ENCODE measurements at regions not wholly inside any gene's neighbourhood (a gene's known extent, or its start where the extent isn't known, plus 50 kb on each side); places are given as distances from the start of the nearest gene placed in this dataset.

DNA sequence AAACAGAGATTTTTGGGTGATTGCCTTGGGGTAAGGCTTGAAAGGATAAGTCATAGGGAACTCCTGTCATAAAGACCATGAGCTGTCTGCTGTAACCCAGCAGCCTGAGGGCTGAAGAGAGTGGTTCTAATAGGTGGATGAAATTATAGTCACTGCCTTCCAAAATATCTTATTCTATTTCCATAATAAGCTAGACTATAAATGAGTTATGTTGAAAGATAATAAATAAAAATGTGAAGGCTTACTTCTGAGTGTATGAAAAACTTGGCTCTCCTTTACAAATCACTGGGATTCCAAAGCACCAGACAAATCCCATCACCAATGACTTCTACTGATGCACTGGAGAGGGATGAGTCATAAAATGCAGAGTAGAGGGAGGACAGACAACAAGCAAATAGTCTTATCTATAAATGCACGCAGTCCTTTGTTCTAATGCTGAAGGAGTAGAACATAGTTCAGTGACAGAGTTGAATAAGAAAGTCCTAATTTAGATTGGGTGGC lies 775.0 kb upstream of the LRRC4C start:
- TF ChIP-seq, protein P1, sequence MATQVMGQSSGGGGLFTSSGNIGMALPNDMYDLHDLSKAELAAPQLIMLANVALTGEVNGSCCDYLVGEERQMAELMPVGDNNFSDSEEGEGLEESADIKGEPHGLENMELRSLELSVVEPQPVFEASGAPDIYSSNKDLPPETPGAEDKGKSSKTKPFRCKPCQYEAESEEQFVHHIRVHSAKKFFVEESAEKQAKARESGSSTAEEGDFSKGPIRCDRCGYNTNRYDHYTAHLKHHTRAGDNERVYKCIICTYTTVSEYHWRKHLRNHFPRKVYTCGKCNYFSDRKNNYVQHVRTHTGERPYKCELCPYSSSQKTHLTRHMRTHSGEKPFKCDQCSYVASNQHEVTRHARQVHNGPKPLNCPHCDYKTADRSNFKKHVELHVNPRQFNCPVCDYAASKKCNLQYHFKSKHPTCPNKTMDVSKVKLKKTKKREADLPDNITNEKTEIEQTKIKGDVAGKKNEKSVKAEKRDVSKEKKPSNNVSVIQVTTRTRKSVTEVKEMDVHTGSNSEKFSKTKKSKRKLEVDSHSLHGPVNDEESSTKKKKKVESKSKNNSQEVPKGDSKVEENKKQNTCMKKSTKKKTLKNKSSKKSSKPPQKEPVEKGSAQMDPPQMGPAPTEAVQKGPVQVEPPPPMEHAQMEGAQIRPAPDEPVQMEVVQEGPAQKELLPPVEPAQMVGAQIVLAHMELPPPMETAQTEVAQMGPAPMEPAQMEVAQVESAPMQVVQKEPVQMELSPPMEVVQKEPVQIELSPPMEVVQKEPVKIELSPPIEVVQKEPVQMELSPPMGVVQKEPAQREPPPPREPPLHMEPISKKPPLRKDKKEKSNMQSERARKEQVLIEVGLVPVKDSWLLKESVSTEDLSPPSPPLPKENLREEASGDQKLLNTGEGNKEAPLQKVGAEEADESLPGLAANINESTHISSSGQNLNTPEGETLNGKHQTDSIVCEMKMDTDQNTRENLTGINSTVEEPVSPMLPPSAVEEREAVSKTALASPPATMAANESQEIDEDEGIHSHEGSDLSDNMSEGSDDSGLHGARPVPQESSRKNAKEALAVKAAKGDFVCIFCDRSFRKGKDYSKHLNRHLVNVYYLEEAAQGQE (IDR thresholded peaks at IDR 0.05; ENCODE audit: borderline replicate concordance), result no peak
- TF ChIP-seq EZH2 (IDR thresholded peaks at IDR 0.05; ENCODE audit: borderline replicate concordance, insufficient read depth, low read length, poor library complexity, severe bottlenecking) (no peak), EP300 (conservative IDR thresholded peaks at IDR 0.05; ENCODE audit: poor library complexity, severe bottlenecking) (no peak), SMC3 (conservative IDR thresholded peaks at IDR 0.05; ENCODE audit: poor library complexity) (no peak), MXI1 (conservative IDR thresholded peaks at IDR 0.05; ENCODE audit: poor library complexity, severe bottlenecking) (no peak), POLR2AphosphoS5 (IDR thresholded peaks at IDR 0.05) (no peak)
- TF ChIP-seq, protein P2, sequence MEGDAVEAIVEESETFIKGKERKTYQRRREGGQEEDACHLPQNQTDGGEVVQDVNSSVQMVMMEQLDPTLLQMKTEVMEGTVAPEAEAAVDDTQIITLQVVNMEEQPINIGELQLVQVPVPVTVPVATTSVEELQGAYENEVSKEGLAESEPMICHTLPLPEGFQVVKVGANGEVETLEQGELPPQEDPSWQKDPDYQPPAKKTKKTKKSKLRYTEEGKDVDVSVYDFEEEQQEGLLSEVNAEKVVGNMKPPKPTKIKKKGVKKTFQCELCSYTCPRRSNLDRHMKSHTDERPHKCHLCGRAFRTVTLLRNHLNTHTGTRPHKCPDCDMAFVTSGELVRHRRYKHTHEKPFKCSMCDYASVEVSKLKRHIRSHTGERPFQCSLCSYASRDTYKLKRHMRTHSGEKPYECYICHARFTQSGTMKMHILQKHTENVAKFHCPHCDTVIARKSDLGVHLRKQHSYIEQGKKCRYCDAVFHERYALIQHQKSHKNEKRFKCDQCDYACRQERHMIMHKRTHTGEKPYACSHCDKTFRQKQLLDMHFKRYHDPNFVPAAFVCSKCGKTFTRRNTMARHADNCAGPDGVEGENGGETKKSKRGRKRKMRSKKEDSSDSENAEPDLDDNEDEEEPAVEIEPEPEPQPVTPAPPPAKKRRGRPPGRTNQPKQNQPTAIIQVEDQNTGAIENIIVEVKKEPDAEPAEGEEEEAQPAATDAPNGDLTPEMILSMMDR (IDR thresholded peaks at IDR 0.05; ENCODE audit: poor library complexity, severe bottlenecking), result no peak
